MM.1S (cell line): ENCODE measurements at regions not wholly inside any gene's neighbourhood (a gene's known extent, or its start where the extent isn't known, plus 50 kb on each side); places are given as distances from the start of the nearest gene placed in this dataset.
"Not testable (repeated sequence)": the region's sequence is repeated elsewhere in the genome, so short reads cannot be mapped to it uniquely, and the experiment has no call there.

Experiments used
- DNase-seq: peaks from one replicate; pipeline ENCODE4 v3.0.0-alpha.2; 2015
- H2AFZ ChIP-seq: fragments of 300-600 bp; sonication (generic); 2 replicates; pipeline ENCODE4 v1.6.0; 2016; ENCODE audit warnings: antibody characterized with exemption, low read length
- H3F3A ChIP-seq: fragments of 300-600 bp; sonication (generic); 2 replicates; pipeline ENCODE4 v1.6.1; 2016; ENCODE audit warnings: mild to moderate bottlenecking, antibody characterized with exemption, low read length, moderate library complexity, mixed read lengths; ENCODE audit not compliant: insufficient read depth
- H3K27ac ChIP-seq: fragments of 300-600 bp; sonication (generic); 2 replicates; pipeline ENCODE4 v1.5.1; 2016; ENCODE audit warnings: mild to moderate bottlenecking, low read length
- H3K27me3 ChIP-seq: fragments of 300-600 bp; sonication (generic); replicated peaks from 2 replicates; pipeline ENCODE4 v1.6.0; 2016; ENCODE audit warnings: low read length; ENCODE audit not compliant: insufficient read depth
- H3K36me3 ChIP-seq: fragments of 300-600 bp; sonication (generic); replicated peaks from 2 replicates; pipeline ENCODE4 v1.6.1; 2016; ENCODE audit warnings: mild to moderate bottlenecking, low read length, mixed read lengths; ENCODE audit not compliant: insufficient read depth
- H3K4me1 ChIP-seq: fragments of 300-600 bp; sonication (generic); 2 replicates; pipeline ENCODE4 v1.6.1; 2016; ENCODE audit warnings: low read length, mixed read lengths
- H3K4me2 ChIP-seq: fragments of 300-600 bp; sonication (generic); 2 replicates; pipeline ENCODE4 v1.6.0; 2016; ENCODE audit warnings: low read depth, low read length
- H3K4me3 ChIP-seq: fragments of 300-600 bp; sonication (generic); 2 replicates; pipeline ENCODE4 v1.5.1; 2016; ENCODE audit warnings: low read length, mixed read lengths
- H3K79me2 ChIP-seq: fragments of 300-600 bp; sonication (generic); 2 replicates; pipeline ENCODE4 v1.6.1; 2016; ENCODE audit warnings: mixed run types, low read length, mixed read lengths
- H3K9ac ChIP-seq: fragments of 300-600 bp; sonication (generic); 2 replicates; pipeline ENCODE4 v1.6.1; 2016; ENCODE audit warnings: low read length, mixed read lengths
- H3K9me2 ChIP-seq: fragments of 300-600 bp; sonication (generic); replicated peaks from 2 replicates; pipeline ENCODE4 v1.6.1; 2016; ENCODE audit warnings: mild to moderate bottlenecking, low read length, mixed read lengths; ENCODE audit not compliant: insufficient read depth
- H3K9me3 ChIP-seq: fragments of 300-600 bp; sonication (generic); replicated peaks from 2 replicates; pipeline ENCODE4 v1.6.1; 2016; ENCODE audit warnings: mild to moderate bottlenecking, low read length, mixed read lengths; ENCODE audit not compliant: insufficient read depth
- H4K20me1 ChIP-seq: fragments of 300-600 bp; sonication (generic); 2 replicates; pipeline ENCODE4 v1.6.1; 2016; ENCODE audit warnings: mild to moderate bottlenecking, low read length, moderate library complexity, mixed read lengths; ENCODE audit not compliant: insufficient read depth
- EZH2 ChIP-seq: fragments of 300-600 bp; sonication (generic); optimal IDR thresholded peaks from 2 replicates; pipeline ENCODE3; 2017; ENCODE audit warnings: low read depth, mild to moderate bottlenecking, antibody characterized with exemption, low read length, mixed read lengths
- EZH2phosphoT487 ChIP-seq: fragments of 300-600 bp; sonication (generic); IDR thresholded peaks from 2 replicates; pipeline ENCODE4 v1.6.1; 2018; ENCODE audit warnings: antibody characterized with exemption, low read length
- TF ChIP-seq, protein P1 (sequence below): fragments of 300-600 bp; sonication (generic); IDR thresholded peaks from 2 replicates; pipeline ENCODE4 v1.5.1; 2016; ENCODE audit warnings: antibody characterized with exemption, low read length, mixed read lengths

DNA sequence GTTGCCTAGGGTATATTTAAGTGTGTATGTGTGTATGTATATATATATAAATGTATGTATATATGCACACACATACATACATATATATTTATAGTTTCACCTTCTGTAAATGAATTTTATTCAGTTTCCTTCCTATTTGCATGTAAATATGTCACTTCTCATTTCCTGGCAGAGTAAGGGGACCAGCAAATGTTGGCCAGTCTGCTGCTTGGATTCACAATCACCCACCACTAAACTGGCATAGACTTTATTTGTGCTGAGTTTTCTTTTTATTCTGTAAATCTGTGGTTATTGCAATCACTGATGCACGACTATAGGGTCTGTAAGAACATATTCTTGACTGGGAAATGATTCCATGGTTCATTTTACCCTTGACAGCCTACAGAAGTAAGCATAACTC is 640.4 kb upstream of the FAM98A start:
- H4K20me1 ChIP-seq, result no peaks in the 10 kb centered on the region
- no peaks in the 10 kb centered on the region for H3K36me3 ChIP-seq
- H3K27ac ChIP-seq, result no peak overlapping the region
- no peaks in the 10 kb centered on the region for H3K27me3 ChIP-seq
- H3K9me3 ChIP-seq, result no peaks in the 10 kb centered on the region
- H2AFZ ChIP-seq, result no peak overlapping the region
- no peaks in the 10 kb centered on the region for H3K79me2 ChIP-seq
- no peak overlapping the region for H3K4me3 ChIP-seq
- no peak overlapping the region for H3K9ac ChIP-seq
- no peak for TF ChIP-seq EZH2
- TF ChIP-seq, protein P1, sequence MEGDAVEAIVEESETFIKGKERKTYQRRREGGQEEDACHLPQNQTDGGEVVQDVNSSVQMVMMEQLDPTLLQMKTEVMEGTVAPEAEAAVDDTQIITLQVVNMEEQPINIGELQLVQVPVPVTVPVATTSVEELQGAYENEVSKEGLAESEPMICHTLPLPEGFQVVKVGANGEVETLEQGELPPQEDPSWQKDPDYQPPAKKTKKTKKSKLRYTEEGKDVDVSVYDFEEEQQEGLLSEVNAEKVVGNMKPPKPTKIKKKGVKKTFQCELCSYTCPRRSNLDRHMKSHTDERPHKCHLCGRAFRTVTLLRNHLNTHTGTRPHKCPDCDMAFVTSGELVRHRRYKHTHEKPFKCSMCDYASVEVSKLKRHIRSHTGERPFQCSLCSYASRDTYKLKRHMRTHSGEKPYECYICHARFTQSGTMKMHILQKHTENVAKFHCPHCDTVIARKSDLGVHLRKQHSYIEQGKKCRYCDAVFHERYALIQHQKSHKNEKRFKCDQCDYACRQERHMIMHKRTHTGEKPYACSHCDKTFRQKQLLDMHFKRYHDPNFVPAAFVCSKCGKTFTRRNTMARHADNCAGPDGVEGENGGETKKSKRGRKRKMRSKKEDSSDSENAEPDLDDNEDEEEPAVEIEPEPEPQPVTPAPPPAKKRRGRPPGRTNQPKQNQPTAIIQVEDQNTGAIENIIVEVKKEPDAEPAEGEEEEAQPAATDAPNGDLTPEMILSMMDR, result no peak
- no peak for DNase-seq
- no peaks in the 10 kb centered on the region for H3F3A ChIP-seq
- no peaks in the 10 kb centered on the region for H3K9me2 ChIP-seq
- no peak overlapping the region for H3K4me2 ChIP-seq
- no peaks in the 10 kb centered on the region for H3K4me1 ChIP-seq

DNA sequence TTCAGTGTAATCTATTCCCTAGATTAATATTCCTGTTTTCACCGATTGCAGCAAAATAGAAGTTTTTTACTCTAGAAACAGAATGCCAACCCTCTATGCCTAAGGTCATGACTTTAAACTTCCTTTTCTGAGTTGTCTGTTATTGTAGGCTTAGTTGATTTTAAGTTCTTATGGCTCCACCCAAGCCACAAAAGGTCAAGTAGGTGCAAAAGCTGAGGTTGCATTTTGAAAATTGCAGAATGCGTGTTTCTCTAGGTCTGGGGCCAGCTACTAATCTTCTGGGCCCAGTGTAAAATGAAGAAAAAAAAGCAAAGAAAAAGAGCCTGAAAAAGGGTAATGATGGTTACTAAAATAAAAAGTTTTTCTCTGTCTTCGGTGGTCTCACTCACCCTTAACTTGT is 635.7 kb upstream of the FAM98A start:
- Histone ChIP-seq H4K20me1 (no peaks in the 10 kb centered on the region), H3K4me1 (no peaks in the 10 kb centered on the region), H3K9me2 (no peaks in the 10 kb centered on the region), H3K4me2 (no peak overlapping the region), H3K4me3 (no peak overlapping the region), H3K36me3 (no peaks in the 10 kb centered on the region), H3K79me2 (no peaks in the 10 kb centered on the region), H3K9me3 (no peaks in the 10 kb centered on the region), H2AFZ (no peak overlapping the region), H3K27me3 (no peaks in the 10 kb centered on the region), H3F3A (no peaks in the 10 kb centered on the region), H3K9ac (no peak overlapping the region), H3K27ac (no peak overlapping the region)
- TF ChIP-seq EZH2, result no peak
- DNase-seq, result peak; percentile 51

DNA sequence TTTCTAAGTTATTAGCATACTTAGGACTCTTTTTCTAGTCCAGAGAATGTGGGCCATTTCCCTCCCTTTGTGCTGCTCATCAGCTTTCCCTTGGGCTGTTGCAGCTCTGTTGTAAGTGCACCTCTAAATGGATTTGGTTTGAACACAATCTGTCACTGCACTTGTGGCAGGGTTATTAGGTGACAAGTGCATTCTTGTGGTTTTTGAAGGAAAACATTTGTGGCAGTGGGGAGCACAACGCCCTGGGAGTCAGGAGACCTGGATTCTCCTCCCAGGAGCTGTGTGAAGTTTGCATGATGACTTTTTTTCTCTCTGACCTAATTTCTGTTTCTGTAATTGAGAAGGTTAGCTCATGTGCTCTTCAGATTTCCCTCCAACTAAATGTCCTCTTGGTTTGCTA is 630.9 kb upstream of the FAM98A start:
- no peaks in the 10 kb centered on the region for H4K20me1 ChIP-seq

DNA sequence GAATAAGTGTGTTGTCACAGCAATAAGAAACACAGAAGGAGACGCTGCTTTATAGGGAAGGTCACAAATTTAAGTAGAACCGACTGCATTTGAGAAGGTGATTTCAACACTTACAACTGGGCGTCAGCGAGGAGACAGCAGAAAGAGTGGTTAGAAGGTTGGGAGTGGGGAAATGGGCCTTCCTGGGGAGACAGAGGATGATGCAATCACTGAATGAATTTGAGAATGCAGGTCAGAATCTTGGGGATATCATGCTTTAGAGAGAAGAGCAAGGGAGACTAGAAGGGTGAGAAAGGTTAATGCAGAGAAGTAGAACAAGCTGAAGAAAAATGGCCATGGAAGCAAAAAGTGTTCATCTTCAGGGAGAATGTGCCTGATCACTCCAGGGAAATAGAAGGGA is 616.1 kb upstream of the FAM98A start:
- H3K79me2 ChIP-seq, result no peaks in the 10 kb centered on the region
- no peaks in the 10 kb centered on the region for H3K36me3 ChIP-seq
- H4K20me1 ChIP-seq, result no peaks in the 10 kb centered on the region
- no peaks in the 10 kb centered on the region for H3F3A ChIP-seq
- H3K27ac ChIP-seq, result no peak overlapping the region
- H3K4me1 ChIP-seq, result no peaks in the 10 kb centered on the region
- no peak for DNase-seq
- no peak overlapping the region for H3K4me3 ChIP-seq
- 0 out of 2 replicates have a peak overlapping the region, but pooled peaks have one; percentile 11 for H2AFZ ChIP-seq
- H3K27me3 ChIP-seq, result no peaks in the 10 kb centered on the region
- H3K9me2 ChIP-seq, result no peaks in the 10 kb centered on the region
- TF ChIP-seq, protein P1, result no peak
- no peak for TF ChIP-seq EZH2phosphoT487
- TF ChIP-seq EZH2, result no peak
- H3K4me2 ChIP-seq, result no peak overlapping the region
- H3K9me3 ChIP-seq, result no peaks in the 10 kb centered on the region
- no peak overlapping the region for H3K9ac ChIP-seq

More for the DNA sequence above, 630.9 kb upstream of the FAM98A start:
- Histone ChIP-seq H3K79me2 (no peaks in the 10 kb centered on the region), H3K27ac (no peak overlapping the region), H2AFZ (no peak overlapping the region), H3K36me3 (no peaks in the 10 kb centered on the region), H3K9ac (no peak overlapping the region), H3K9me3 (no peaks in the 10 kb centered on the region), H3K4me1 (no peaks in the 10 kb centered on the region), H3K4me3 (no peak overlapping the region), H3K9me2 (no peaks in the 10 kb centered on the region), H3K27me3 (no peaks in the 10 kb centered on the region), H3K4me2 (no peak overlapping the region), H3F3A (no peaks in the 10 kb centered on the region)
- TF ChIP-seq EZH2phosphoT487 (no peak), EZH2 (no peak)
- TF ChIP-seq, protein P1, result no peak
- no peak for DNase-seq

DNA sequence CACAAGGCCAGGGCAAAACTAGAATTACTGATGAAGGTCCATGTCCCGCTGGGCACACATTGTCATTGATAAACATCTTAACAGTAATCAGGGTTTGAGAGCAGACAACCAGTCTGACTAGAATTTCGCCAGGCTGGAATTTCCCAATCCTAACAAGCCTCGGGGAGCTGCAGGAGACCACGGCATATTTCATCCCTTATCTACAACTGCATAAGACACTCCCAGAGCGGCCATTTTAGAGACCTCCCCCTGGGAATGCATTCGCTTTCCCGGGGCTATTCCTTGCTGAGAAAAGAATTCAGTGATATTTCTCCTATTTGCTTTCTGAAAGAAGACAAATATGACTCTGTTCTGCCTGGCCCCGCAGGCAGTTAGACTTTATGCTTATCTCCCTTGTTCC is 611.3 kb upstream of the FAM98A start:
- not testable (repeated sequence) for H3K9ac ChIP-seq, H3F3A ChIP-seq, H2AFZ ChIP-seq, H3K27me3 ChIP-seq, H3K4me1 ChIP-seq, DNase-seq, H3K27ac ChIP-seq, H4K20me1 ChIP-seq, H3K4me2 ChIP-seq, H3K9me2 ChIP-seq, H3K4me3 ChIP-seq, H3K9me3 ChIP-seq, H3K36me3 ChIP-seq, H3K79me2 ChIP-seq
